SK-N-SH (cell line): ENCODE measurements at regions not wholly inside any gene's neighbourhood (a gene's known extent, or its start where the extent isn't known, plus 50 kb on each side); places are given as distances from the start of the nearest gene placed in this dataset.

ENCODE experiments used
- CTCF ChIA-PET: fragments of 300-600, 350-600 bp; formaldehyde crosslinking; extraction: SDS; loops from one replicate; lab custom pipeline; 2021; lab: Yijun Ruan, JAX
- POLR2A ChIA-PET: fragments of 350-600 bp; sonication (Branson Sonifier 250); formaldehyde crosslinking; extraction: SDS; loops from one replicate; lab custom pipeline; 2020; ENCODE audit warnings: antibody characterized with exemption, inconsistent platforms; lab: Yijun Ruan, JAX
- DNase-seq: peaks from one replicate; pipeline ENCODE4 v3.0.0; 2012
- H2AFZ ChIP-seq: fragments of 200-600 bp; sonication (generic); 2 replicates; pipeline ENCODE4 v1.8.1; 2016; ENCODE audit warnings: antibody characterized with exemption, mild to moderate bottlenecking, low read depth
- H3F3A ChIP-seq: fragments of 200-600 bp; sonication (generic); replicated peaks from 2 replicates; pipeline ENCODE3; 2016; ENCODE audit warnings: antibody characterized with exemption, mild to moderate bottlenecking; ENCODE audit not compliant: insufficient read depth
- H3K27ac ChIP-seq, 2 experiments: fragments of 200-500 bp in 1 of 2; fragments of 200-600 bp in 1 of 2; sonication (Bioruptor generic) in 1 of 2; sonication (generic), shearing (Covaris generic) in 1 of 2; 2 replicates each; pipeline versions ENCODE4 v1.5.1 to v1.6.1; 2014 to 2016; ENCODE audit warnings: low read depth in 2 of 2, inconsistent platforms in 1 of 2, low read length in 1 of 2, mild to moderate bottlenecking in 1 of 2, mixed read lengths in 1 of 2
- H3K27me3 ChIP-seq: fragments of 200-600 bp; sonication (generic), shearing (Covaris generic); 2 replicates; pipeline ENCODE4 v1.6.1; 2016; ENCODE audit warnings: mixed run types; ENCODE audit not compliant: insufficient read depth
- H3K36me3 ChIP-seq, 2 experiments: fragments of 200-500 bp in 1 of 2; fragments of 200-600 bp in 1 of 2; sonication (Bioruptor generic) in 1 of 2; sonication (generic) in 1 of 2; replicated peaks in 1 of 2; 2 replicates each; pipeline versions ENCODE3 to v1.5.1; 2014 to 2016; ENCODE audit warnings: low read length in 1 of 2, mild to moderate bottlenecking in 1 of 2; ENCODE audit not compliant: insufficient read depth in 2 of 2, control insufficient read depth in 1 of 2
- H3K4me1 ChIP-seq, 2 experiments: fragments of 200-500 bp in 1 of 2; fragments of 200-600 bp in 1 of 2; sonication (Bioruptor generic) in 1 of 2; sonication (generic), shearing (Covaris generic) in 1 of 2; 2 replicates each; pipeline versions ENCODE4 v1.5.1 to v1.6.1; 2014 to 2016; ENCODE audit warnings: low read depth in 1 of 2, low read length in 1 of 2, mixed run types in 1 of 2; ENCODE audit not compliant: insufficient read depth in 2 of 2, control insufficient read depth in 1 of 2
- H3K4me2 ChIP-seq: fragments of 200-600 bp; sonication (generic), shearing (Covaris generic); 2 replicates; pipeline ENCODE4 v1.6.1; 2017; ENCODE audit warnings: mixed run types
- H3K4me3 ChIP-seq, 2 experiments: fragments of 200-500 bp in 1 of 2; fragments of 200-600 bp in 1 of 2; sonication (Bioruptor generic) in 1 of 2; sonication (generic), shearing (Covaris generic) in 1 of 2; 2 replicates each; pipeline versions ENCODE4 v1.5.1 to v1.8.1; 2014 to 2016; ENCODE audit warnings: low read depth in 2 of 2, inconsistent platforms in 1 of 2, low read length in 1 of 2, mild to moderate bottlenecking in 1 of 2, mixed read lengths in 1 of 2, moderate library complexity in 1 of 2
- H3K79me2 ChIP-seq: fragments of 200-600 bp; sonication (generic); 2 replicates; pipeline ENCODE4 v1.8.1; 2017; ENCODE audit warnings: mild to moderate bottlenecking; ENCODE audit not compliant: insufficient read depth
- H3K9ac ChIP-seq: fragments of 200-600 bp; sonication (generic); 2 replicates; pipeline ENCODE4 v1.6.1; 2017; ENCODE audit warnings: mixed run types
- H3K9me2 ChIP-seq: fragments of 200-600 bp; sonication (generic); 2 replicates; pipeline ENCODE4 v1.6.1; 2017; ENCODE audit warnings: mixed run types
- H3K9me3 ChIP-seq: fragments of 200-600 bp; sonication (generic); 2 replicates; pipeline ENCODE4 v1.6.1; 2017; ENCODE audit warnings: mixed run types, mild to moderate bottlenecking, moderate library complexity
- H4K20me1 ChIP-seq: fragments of 200-600 bp; sonication (generic); 2 replicates; pipeline ENCODE4 v1.6.1; 2017; ENCODE audit warnings: mild to moderate bottlenecking, mixed run types; ENCODE audit not compliant: insufficient read depth
- CHD2 ChIP-seq: fragments of 150-350 bp; IDR thresholded peaks from 2 replicates; pipeline ENCODE4 v1.6.1; 2018; ENCODE audit warnings: low read length; ENCODE audit not compliant: partially characterized antibody
- EP300 ChIP-seq, 2 experiments: IDR thresholded peaks; 2 replicates each; pipeline versions ENCODE4 v1.4.0 to v1.6.1; 2012; ENCODE audit warnings: borderline replicate concordance in 1 of 2, low read depth in 1 of 2, low read length in 1 of 2
- EZH2phosphoT487 ChIP-seq: fragments of 200-600 bp; sonication (generic); IDR thresholded peaks from 2 replicates; pipeline ENCODE4 v1.6.1; 2017; ENCODE audit warnings: low read depth, mixed run types, mild to moderate bottlenecking, antibody characterized with exemption, moderate library complexity, borderline replicate concordance
- FOXJ3 ChIP-seq: sonication (generic); formaldehyde crosslinking; IDR thresholded peaks from 2 replicates; pipeline ENCODE4 v1.5.1; 2020; ENCODE audit warnings: mild to moderate bottlenecking, missing genetic modification reagents
- FOXM1 ChIP-seq: IDR thresholded peaks from 2 replicates; pipeline ENCODE4 v1.4.0; 2012; ENCODE audit warnings: low read depth, mild to moderate bottlenecking
- MEF2A ChIP-seq: IDR thresholded peaks from 2 replicates; pipeline ENCODE4 v1.4.0; 2012; ENCODE audit warnings: low read depth, borderline replicate concordance
- NFIC ChIP-seq: IDR thresholded peaks from 2 replicates; pipeline ENCODE4 v1.4.0; 2012; ENCODE audit warnings: borderline replicate concordance
- POLR2AphosphoS5 ChIP-seq: IDR thresholded peaks from 2 replicates; pipeline ENCODE4 v1.6.1; 2012; ENCODE audit warnings: low read depth, low read length
- RFX5 ChIP-seq: IDR thresholded peaks from 2 replicates; pipeline ENCODE4 v1.6.1; 2012; ENCODE audit warnings: mild to moderate bottlenecking, improper control_type of control experiment, low read length
- RXRA ChIP-seq: IDR thresholded peaks from 2 replicates; pipeline ENCODE4 v1.4.0; 2012; ENCODE audit warnings: low read depth, mild to moderate bottlenecking, borderline replicate concordance
- TCF12 ChIP-seq: IDR thresholded peaks from 2 replicates; pipeline ENCODE4 v1.4.0; 2012
- YY1 ChIP-seq: IDR thresholded peaks from 2 replicates; pipeline ENCODE4 v1.4.0; 2012; ENCODE audit warnings: low read depth, mild to moderate bottlenecking
- WGBS: methylation state at CpG from one replicate; pipeline ENCODE4 v1.1.6; 2017; ENCODE audit warnings: low lambda C conversion rate; 5-methylcytosine and 5-hydroxymethylcytosine counted together
- TF ChIP-seq, protein P1 (sequence below): IDR thresholded peaks from 2 replicates; pipeline ENCODE4 v1.4.0; 2012; ENCODE audit warnings: low read depth
- TF ChIP-seq, protein P2 (sequence below): fragments of 150-350 bp; IDR thresholded peaks from 2 replicates; pipeline ENCODE4 v1.6.1; 2016; ENCODE audit warnings: mild to moderate bottlenecking, low read depth, low read length
- TF ChIP-seq, protein P3 (sequence below): IDR thresholded peaks from 2 replicates; pipeline ENCODE4; 2012
- TF ChIP-seq, protein P4 (sequence below): IDR thresholded peaks from 2 replicates; pipeline ENCODE4 v1.4.0; 2012; ENCODE audit warnings: low read depth, borderline replicate concordance
- TF ChIP-seq, protein P5 (sequence below): fragments of 200-600 bp; sonication (generic); IDR thresholded peaks from 2 replicates; pipeline ENCODE4 v1.6.1; 2017; ENCODE audit warnings: antibody characterized with exemption, mild to moderate bottlenecking, moderate library complexity

DNA sequence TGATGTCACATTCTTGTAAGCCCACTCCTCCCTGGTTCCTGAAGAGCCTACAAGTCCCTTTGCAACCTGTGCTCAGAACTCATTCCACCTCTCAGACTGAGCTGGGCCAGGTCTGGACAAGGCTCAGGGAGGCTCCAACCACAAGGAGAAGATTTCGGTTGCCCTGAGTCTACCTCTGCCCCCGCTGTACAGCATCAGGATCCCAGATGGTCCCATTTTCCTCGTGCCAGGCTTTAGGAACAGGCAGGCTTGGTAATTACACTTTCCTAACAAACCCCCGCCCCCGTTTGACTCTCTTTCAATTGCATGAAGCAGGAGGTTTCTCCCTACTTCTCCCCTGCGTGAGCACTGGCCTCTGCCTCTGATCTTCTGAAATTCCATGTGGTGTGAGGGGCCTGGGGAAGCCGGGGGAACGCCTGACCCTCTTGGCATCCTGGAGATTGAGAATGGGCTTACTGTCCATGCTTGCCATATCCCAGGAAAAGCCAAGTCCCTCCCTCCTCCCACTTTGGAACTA lies 86.9 kb upstream of the CTNNA1 start (continued):
- TF ChIP-seq EZH2phosphoT487 (no peak), CHD2 (no peak)
- TF ChIP-seq, all 33 proteins: peak for 0

DNA sequence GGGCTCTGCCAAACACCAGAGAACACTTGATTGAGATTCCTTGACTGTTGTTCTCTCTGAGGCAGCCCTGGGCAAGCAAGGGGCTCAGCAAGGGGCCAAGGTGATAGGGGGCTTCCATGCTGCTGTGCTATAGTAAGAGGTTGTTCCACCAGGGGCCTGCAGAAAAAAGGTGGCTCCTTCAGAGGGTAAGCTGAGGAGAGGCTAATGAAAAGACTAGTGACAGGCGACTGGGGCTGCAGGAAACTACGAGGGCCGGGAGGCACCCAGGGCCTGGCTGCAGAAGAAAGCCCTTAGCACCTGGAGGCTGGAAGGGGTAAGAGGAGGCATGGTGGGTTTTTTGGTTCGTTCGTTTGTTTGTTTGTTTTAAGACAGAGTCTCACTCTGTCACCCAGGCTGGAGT lies 88.0 kb upstream of the CTNNA1 start:
- Histone ChIP-seq H3K4me1 (peaks cover 0 to 9% of the 10 kb centered on the region in 2 experiments; a peak in 1 of 4 replicates), H3K36me3 (no peaks in the 10 kb centered on the region), H3K9me3 (no peaks in the 10 kb centered on the region), H3K9ac (no peak overlapping the region), H2AFZ (no peak overlapping the region), H3K9me2 (no peaks in the 10 kb centered on the region), H3K27me3 (no peaks in the 10 kb centered on the region), H3F3A (no peaks in the 10 kb centered on the region), H4K20me1 (no peaks in the 10 kb centered on the region), H3K4me2 (no peak overlapping the region), H3K4me3 (no peak overlapping the region), H3K27ac (no peak overlapping the region), H3K79me2 (no peaks in the 10 kb centered on the region)
- TF ChIP-seq MEF2A, result no peak
- TF ChIP-seq, protein P1, sequence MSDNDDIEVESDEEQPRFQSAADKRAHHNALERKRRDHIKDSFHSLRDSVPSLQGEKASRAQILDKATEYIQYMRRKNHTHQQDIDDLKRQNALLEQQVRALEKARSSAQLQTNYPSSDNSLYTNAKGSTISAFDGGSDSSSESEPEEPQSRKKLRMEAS, result no peak
- TF ChIP-seq, protein P2, sequence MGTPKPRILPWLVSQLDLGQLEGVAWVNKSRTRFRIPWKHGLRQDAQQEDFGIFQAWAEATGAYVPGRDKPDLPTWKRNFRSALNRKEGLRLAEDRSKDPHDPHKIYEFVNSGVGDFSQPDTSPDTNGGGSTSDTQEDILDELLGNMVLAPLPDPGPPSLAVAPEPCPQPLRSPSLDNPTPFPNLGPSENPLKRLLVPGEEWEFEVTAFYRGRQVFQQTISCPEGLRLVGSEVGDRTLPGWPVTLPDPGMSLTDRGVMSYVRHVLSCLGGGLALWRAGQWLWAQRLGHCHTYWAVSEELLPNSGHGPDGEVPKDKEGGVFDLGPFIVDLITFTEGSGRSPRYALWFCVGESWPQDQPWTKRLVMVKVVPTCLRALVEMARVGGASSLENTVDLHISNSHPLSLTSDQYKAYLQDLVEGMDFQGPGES, result no peak
- no peak for TF ChIP-seq FOXM1
- no peak for TF ChIP-seq RXRA
- ChIA-PET POLR2A (no interaction called here), CTCF (no interaction called here)
- WGBS, result 99% methylated on average over 5 of the region's 5 CpGs
- DNase-seq, result no peak

DNA sequence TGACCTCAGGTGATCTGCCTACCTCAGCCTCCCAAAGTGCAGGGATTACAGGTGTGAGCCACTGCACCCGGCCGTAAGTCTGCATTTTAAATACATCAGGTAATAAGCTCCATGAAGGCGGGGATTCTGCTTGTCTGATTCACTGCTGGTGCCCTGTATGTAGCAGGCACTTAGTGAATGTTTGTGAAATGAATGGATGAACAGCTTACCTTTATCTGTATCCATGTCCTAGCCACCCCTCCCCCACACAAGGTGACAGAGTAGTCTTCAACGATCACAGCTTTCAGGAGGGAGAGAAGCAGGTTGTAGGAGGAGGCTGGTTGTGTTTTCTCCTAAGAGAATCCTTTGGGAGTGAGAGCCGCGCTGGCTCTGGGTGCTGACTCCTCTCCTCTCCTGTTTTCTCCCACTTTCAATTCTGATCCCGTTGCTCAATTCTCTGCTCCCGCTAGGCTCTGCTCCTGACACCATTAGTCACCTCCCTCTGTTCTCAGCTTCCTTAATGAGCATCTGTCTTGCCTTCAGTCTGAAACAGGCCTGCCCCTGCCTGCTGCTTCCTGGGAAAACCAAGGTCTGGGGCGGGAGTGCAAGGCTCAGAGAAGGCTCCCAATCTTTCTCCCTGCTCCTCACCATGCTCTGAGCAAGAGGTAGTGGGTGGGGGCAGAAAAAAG lies 88.8 kb upstream of the CTNNA1 start:
- ChIA-PET CTCF (interaction anchor here (1.2 kb wide), 2 partner anchors 11 to 71 kb away, joined by 3 to 4 read pairs; no protein-coding TSS in a partner anchor), POLR2A (no interaction called here)
- Histone ChIP-seq H3K9ac (no peak overlapping the region), H3K36me3 (no peaks in the 10 kb centered on the region), H3K27ac (no peak overlapping the region), H3K4me2 (no peak overlapping the region), H3K9me3 (no peaks in the 10 kb centered on the region), H3K4me1 (peaks cover 0 to 9% of the 10 kb centered on the region in 2 experiments; a peak in 1 of 4 replicates), H4K20me1 (no peaks in the 10 kb centered on the region), H3K9me2 (no peaks in the 10 kb centered on the region), H3K79me2 (no peaks in the 10 kb centered on the region), H3K27me3 (no peaks in the 10 kb centered on the region), H3K4me3 (no peak overlapping the region), H3F3A (no peaks in the 10 kb centered on the region), H2AFZ (no peak overlapping the region)
- TF ChIP-seq YY1, result no peak
- TF ChIP-seq EP300 (IDR thresholded peaks at IDR 0.05; ENCODE audit: borderline replicate concordance in 1 of 2, low read depth in 1 of 2, low read length in 1 of 2), result no peak
- TF ChIP-seq, protein P3, sequence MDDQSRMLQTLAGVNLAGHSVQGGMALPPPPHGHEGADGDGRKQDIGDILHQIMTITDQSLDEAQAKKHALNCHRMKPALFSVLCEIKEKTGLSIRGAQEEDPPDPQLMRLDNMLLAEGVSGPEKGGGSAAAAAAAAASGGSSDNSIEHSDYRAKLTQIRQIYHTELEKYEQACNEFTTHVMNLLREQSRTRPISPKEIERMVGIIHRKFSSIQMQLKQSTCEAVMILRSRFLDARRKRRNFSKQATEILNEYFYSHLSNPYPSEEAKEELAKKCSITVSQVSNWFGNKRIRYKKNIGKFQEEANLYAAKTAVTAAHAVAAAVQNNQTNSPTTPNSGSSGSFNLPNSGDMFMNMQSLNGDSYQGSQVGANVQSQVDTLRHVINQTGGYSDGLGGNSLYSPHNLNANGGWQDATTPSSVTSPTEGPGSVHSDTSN, result no peak
- no peak for TF ChIP-seq CHD2
- TF ChIP-seq RFX5, result no peak
- no peak for TF ChIP-seq TCF12
- TF ChIP-seq POLR2AphosphoS5, result no peak
- no peak for TF ChIP-seq RXRA
- TF ChIP-seq EZH2phosphoT487, result no peak
- no peak for TF ChIP-seq FOXM1
- TF ChIP-seq, protein P4, sequence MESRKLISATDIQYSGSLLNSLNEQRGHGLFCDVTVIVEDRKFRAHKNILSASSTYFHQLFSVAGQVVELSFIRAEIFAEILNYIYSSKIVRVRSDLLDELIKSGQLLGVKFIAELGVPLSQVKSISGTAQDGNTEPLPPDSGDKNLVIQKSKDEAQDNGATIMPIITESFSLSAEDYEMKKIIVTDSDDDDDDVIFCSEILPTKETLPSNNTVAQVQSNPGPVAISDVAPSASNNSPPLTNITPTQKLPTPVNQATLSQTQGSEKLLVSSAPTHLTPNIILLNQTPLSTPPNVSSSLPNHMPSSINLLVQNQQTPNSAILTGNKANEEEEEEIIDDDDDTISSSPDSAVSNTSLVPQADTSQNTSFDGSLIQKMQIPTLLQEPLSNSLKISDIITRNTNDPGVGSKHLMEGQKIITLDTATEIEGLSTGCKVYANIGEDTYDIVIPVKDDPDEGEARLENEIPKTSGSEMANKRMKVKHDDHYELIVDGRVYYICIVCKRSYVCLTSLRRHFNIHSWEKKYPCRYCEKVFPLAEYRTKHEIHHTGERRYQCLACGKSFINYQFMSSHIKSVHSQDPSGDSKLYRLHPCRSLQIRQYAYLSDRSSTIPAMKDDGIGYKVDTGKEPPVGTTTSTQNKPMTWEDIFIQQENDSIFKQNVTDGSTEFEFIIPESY, result no peak
- TF ChIP-seq, protein P1, result no peak
- no peak for TF ChIP-seq FOXJ3
- TF ChIP-seq NFIC, result no peak
- TF ChIP-seq, protein P5, sequence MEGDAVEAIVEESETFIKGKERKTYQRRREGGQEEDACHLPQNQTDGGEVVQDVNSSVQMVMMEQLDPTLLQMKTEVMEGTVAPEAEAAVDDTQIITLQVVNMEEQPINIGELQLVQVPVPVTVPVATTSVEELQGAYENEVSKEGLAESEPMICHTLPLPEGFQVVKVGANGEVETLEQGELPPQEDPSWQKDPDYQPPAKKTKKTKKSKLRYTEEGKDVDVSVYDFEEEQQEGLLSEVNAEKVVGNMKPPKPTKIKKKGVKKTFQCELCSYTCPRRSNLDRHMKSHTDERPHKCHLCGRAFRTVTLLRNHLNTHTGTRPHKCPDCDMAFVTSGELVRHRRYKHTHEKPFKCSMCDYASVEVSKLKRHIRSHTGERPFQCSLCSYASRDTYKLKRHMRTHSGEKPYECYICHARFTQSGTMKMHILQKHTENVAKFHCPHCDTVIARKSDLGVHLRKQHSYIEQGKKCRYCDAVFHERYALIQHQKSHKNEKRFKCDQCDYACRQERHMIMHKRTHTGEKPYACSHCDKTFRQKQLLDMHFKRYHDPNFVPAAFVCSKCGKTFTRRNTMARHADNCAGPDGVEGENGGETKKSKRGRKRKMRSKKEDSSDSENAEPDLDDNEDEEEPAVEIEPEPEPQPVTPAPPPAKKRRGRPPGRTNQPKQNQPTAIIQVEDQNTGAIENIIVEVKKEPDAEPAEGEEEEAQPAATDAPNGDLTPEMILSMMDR, result no peak
- 79% methylated on average over 9 of the region's 9 CpGs for WGBS
- DNase-seq, result no peak
